ENCODE measurements at regions not wholly inside any gene's neighbourhood (a gene's known extent, or its start where the extent isn't known, plus 50 kb on each side); places are given as distances from the start of the nearest gene placed in this dataset.

- Histone ChIP-seq H3K27ac (ENCODE audit: low read depth, low read length) (no peak overlapping the region), H3K9me3 (ENCODE audit: control insufficient read depth in 1 of 2, low read length in 2 of 2) (no peaks in the 10 kb centered on the region), H3K36me3 (ENCODE audit: control insufficient read depth in 1 of 2, insufficient read depth in 2 of 2, low read length in 2 of 2) (no peaks in the 10 kb centered on the region), H3K4me3 (ENCODE audit: low read depth in 1 of 2, low read length in 2 of 2) (no peak overlapping the region), H3K4me1 (ENCODE audit: control insufficient read depth in 1 of 2, insufficient read depth in 2 of 2, low read length in 2 of 2) (no peaks in the 10 kb centered on the region), H3K9ac (ENCODE audit: low read depth in 1 of 2, low read length in 2 of 2) (no peak overlapping the region), H3K27me3 (ENCODE audit: control insufficient read depth in 1 of 2, insufficient read depth in 2 of 2, low read length in 2 of 2) (no peaks in the 10 kb centered on the region)
Observed at GRCh38 chr16:64498363-64498762, 623.5 kb downstream of the CDH11 start.

- Histone ChIP-seq H3K36me3 (ENCODE audit: control insufficient read depth in 1 of 2, insufficient read depth in 2 of 2, low read length in 2 of 2) (no peaks in the 10 kb centered on the region), H3K27ac (ENCODE audit: low read depth, low read length) (no peak overlapping the region), H3K9ac (ENCODE audit: low read depth in 1 of 2, low read length in 2 of 2) (no peak overlapping the region), H3K9me3 (ENCODE audit: control insufficient read depth in 1 of 2, low read length in 2 of 2) (no peaks in the 10 kb centered on the region), H3K27me3 (ENCODE audit: control insufficient read depth in 1 of 2, insufficient read depth in 2 of 2, low read length in 2 of 2) (no peaks in the 10 kb centered on the region), H3K4me1 (ENCODE audit: control insufficient read depth in 1 of 2, insufficient read depth in 2 of 2, low read length in 2 of 2) (no peaks in the 10 kb centered on the region), H3K4me3 (ENCODE audit: low read depth in 1 of 2, low read length in 2 of 2) (no peak overlapping the region)
Observed at GRCh38 chr16:64493709-64494108, 628.2 kb downstream of the CDH11 start.

GRCh38 chr16:64489449-64489848 lies 632.4 kb downstream of the CDH11 start:
- Histone ChIP-seq H3K4me3 (ENCODE audit: low read depth in 1 of 2, low read length in 2 of 2) (no peak overlapping the region), H3K4me1 (ENCODE audit: control insufficient read depth in 1 of 2, insufficient read depth in 2 of 2, low read length in 2 of 2) (no peaks in the 10 kb centered on the region), H3K27ac (ENCODE audit: low read depth, low read length) (no peak overlapping the region), H3K9me3 (ENCODE audit: control insufficient read depth in 1 of 2, low read length in 2 of 2) (no peaks in the 10 kb centered on the region), H3K27me3 (ENCODE audit: control insufficient read depth in 1 of 2, insufficient read depth in 2 of 2, low read length in 2 of 2) (no peaks in the 10 kb centered on the region), H3K9ac (ENCODE audit: low read depth in 1 of 2, low read length in 2 of 2) (no peak overlapping the region), H3K36me3 (ENCODE audit: control insufficient read depth in 1 of 2, insufficient read depth in 2 of 2, low read length in 2 of 2) (no peaks in the 10 kb centered on the region)

GRCh38 chr16:64486561-64486960 lies 635.3 kb downstream of the CDH11 start:
- no peaks in the 10 kb centered on the region for H3K4me1 ChIP-seq (ENCODE audit: control insufficient read depth in 1 of 2, insufficient read depth in 2 of 2, low read length in 2 of 2)
- no peaks in the 10 kb centered on the region for H3K27me3 ChIP-seq (ENCODE audit: control insufficient read depth in 1 of 2, insufficient read depth in 2 of 2, low read length in 2 of 2)
- no peak overlapping the region for H3K4me3 ChIP-seq (ENCODE audit: low read depth in 1 of 2, low read length in 2 of 2)
- no peak overlapping the region for H3K9ac ChIP-seq (ENCODE audit: low read depth in 1 of 2, low read length in 2 of 2)
- H3K36me3 ChIP-seq (ENCODE audit: control insufficient read depth in 1 of 2, insufficient read depth in 2 of 2, low read length in 2 of 2), result no peaks in the 10 kb centered on the region
- no peak overlapping the region for H3K27ac ChIP-seq (ENCODE audit: low read depth, low read length)
- H3K9me3 ChIP-seq (ENCODE audit: control insufficient read depth in 1 of 2, low read length in 2 of 2), result no peaks in the 10 kb centered on the region

- Histone ChIP-seq H3K27me3 (ENCODE audit: control insufficient read depth in 1 of 2, insufficient read depth in 2 of 2, low read length in 2 of 2) (no peaks in the 10 kb centered on the region), H3K27ac (ENCODE audit: low read depth, low read length) (no peak overlapping the region), H3K36me3 (ENCODE audit: control insufficient read depth in 1 of 2, insufficient read depth in 2 of 2, low read length in 2 of 2) (no peaks in the 10 kb centered on the region), H3K9me3 (ENCODE audit: control insufficient read depth in 1 of 2, low read length in 2 of 2) (no peaks in the 10 kb centered on the region), H3K9ac (ENCODE audit: low read depth in 1 of 2, low read length in 2 of 2) (no peak overlapping the region), H3K4me1 (ENCODE audit: control insufficient read depth in 1 of 2, insufficient read depth in 2 of 2, low read length in 2 of 2) (no peaks in the 10 kb centered on the region), H3K4me3 (ENCODE audit: low read depth in 1 of 2, low read length in 2 of 2) (no peak overlapping the region)
Observed at GRCh38 chr16:64481497-64481896, 640.4 kb downstream of the CDH11 start.

GRCh38 chr16:64478252-64478906 lies 643.5 kb downstream of the CDH11 start:
- H3K4me3 ChIP-seq (ENCODE audit: low read depth in 1 of 2, low read length in 2 of 2), result no peak overlapping the region
- no peaks in the 10 kb centered on the region for H3K27me3 ChIP-seq (ENCODE audit: control insufficient read depth in 1 of 2, insufficient read depth in 2 of 2, low read length in 2 of 2)
- H3K27ac ChIP-seq (ENCODE audit: low read depth, low read length), result no peak overlapping the region
- no peaks in the 10 kb centered on the region for H3K36me3 ChIP-seq (ENCODE audit: control insufficient read depth in 1 of 2, insufficient read depth in 2 of 2, low read length in 2 of 2)
- no peaks in the 10 kb centered on the region for H3K9me3 ChIP-seq (ENCODE audit: control insufficient read depth in 1 of 2, low read length in 2 of 2)
- H3K4me1 ChIP-seq (ENCODE audit: control insufficient read depth in 1 of 2, insufficient read depth in 2 of 2, low read length in 2 of 2), result no peaks in the 10 kb centered on the region
- no peak overlapping the region for H3K9ac ChIP-seq (ENCODE audit: low read depth in 1 of 2, low read length in 2 of 2)

GRCh38 chr16:64475627-64476351 lies 646.1 kb downstream of the CDH11 start:
- Histone ChIP-seq H3K9ac (ENCODE audit: low read depth in 1 of 2, low read length in 2 of 2) (no peak overlapping the region), H3K27me3 (ENCODE audit: control insufficient read depth in 1 of 2, insufficient read depth in 2 of 2, low read length in 2 of 2) (no peaks in the 10 kb centered on the region), H3K4me1 (ENCODE audit: control insufficient read depth in 1 of 2, insufficient read depth in 2 of 2, low read length in 2 of 2) (no peaks in the 10 kb centered on the region), H3K9me3 (ENCODE audit: control insufficient read depth in 1 of 2, low read length in 2 of 2) (no peaks in the 10 kb centered on the region), H3K27ac (ENCODE audit: low read depth, low read length) (no peak overlapping the region), H3K36me3 (ENCODE audit: control insufficient read depth in 1 of 2, insufficient read depth in 2 of 2, low read length in 2 of 2) (no peaks in the 10 kb centered on the region), H3K4me3 (ENCODE audit: low read depth in 1 of 2, low read length in 2 of 2) (no peak overlapping the region)

- no peaks in the 10 kb centered on the region for H3K36me3 ChIP-seq (ENCODE audit: control insufficient read depth in 1 of 2, insufficient read depth in 2 of 2, low read length in 2 of 2)
- H3K4me3 ChIP-seq (ENCODE audit: low read depth in 1 of 2, low read length in 2 of 2), result no peak overlapping the region
- H3K4me1 ChIP-seq (ENCODE audit: control insufficient read depth in 1 of 2, insufficient read depth in 2 of 2, low read length in 2 of 2), result no peaks in the 10 kb centered on the region
- H3K27ac ChIP-seq (ENCODE audit: low read depth, low read length), result no peak overlapping the region
- no peaks in the 10 kb centered on the region for H3K27me3 ChIP-seq (ENCODE audit: control insufficient read depth in 1 of 2, insufficient read depth in 2 of 2, low read length in 2 of 2)
- H3K9ac ChIP-seq (ENCODE audit: low read depth in 1 of 2, low read length in 2 of 2), result no peak overlapping the region
- no peaks in the 10 kb centered on the region for H3K9me3 ChIP-seq (ENCODE audit: control insufficient read depth in 1 of 2, low read length in 2 of 2)
Observed at GRCh38 chr16:64470916-64471315, 650.9 kb downstream of the CDH11 start.

GRCh38 chr16:64469906-64470702 lies 651.8 kb downstream of the CDH11 start:
- Histone ChIP-seq H3K27ac (ENCODE audit: low read depth, low read length) (no peak overlapping the region), H3K36me3 (ENCODE audit: control insufficient read depth in 1 of 2, insufficient read depth in 2 of 2, low read length in 2 of 2) (no peaks in the 10 kb centered on the region), H3K9ac (ENCODE audit: low read depth in 1 of 2, low read length in 2 of 2) (no peak overlapping the region), H3K4me3 (ENCODE audit: low read depth in 1 of 2, low read length in 2 of 2) (no peak overlapping the region), H3K4me1 (ENCODE audit: control insufficient read depth in 1 of 2, insufficient read depth in 2 of 2, low read length in 2 of 2) (no peaks in the 10 kb centered on the region), H3K27me3 (ENCODE audit: control insufficient read depth in 1 of 2, insufficient read depth in 2 of 2, low read length in 2 of 2) (no peaks in the 10 kb centered on the region), H3K9me3 (ENCODE audit: control insufficient read depth in 1 of 2, low read length in 2 of 2) (no peaks in the 10 kb centered on the region)

- Histone ChIP-seq H3K9me3 (ENCODE audit: control insufficient read depth in 1 of 2, low read length in 2 of 2) (no peaks in the 10 kb centered on the region), H3K9ac (ENCODE audit: low read depth in 1 of 2, low read length in 2 of 2) (no peak overlapping the region), H3K4me1 (ENCODE audit: control insufficient read depth in 1 of 2, insufficient read depth in 2 of 2, low read length in 2 of 2) (no peaks in the 10 kb centered on the region), H3K27me3 (ENCODE audit: control insufficient read depth in 1 of 2, insufficient read depth in 2 of 2, low read length in 2 of 2) (no peaks in the 10 kb centered on the region), H3K36me3 (ENCODE audit: control insufficient read depth in 1 of 2, insufficient read depth in 2 of 2, low read length in 2 of 2) (no peaks in the 10 kb centered on the region), H3K4me3 (ENCODE audit: low read depth in 1 of 2, low read length in 2 of 2) (no peak overlapping the region), H3K27ac (ENCODE audit: low read depth, low read length) (no peak overlapping the region)
Observed at GRCh38 chr16:64469351-64469750, 652.5 kb downstream of the CDH11 start.
